ENCODE measurements at regions not wholly inside any gene's neighbourhood (a gene's known extent, or its start where the extent isn't known, plus 50 kb on each side); places are given as distances from the start of the nearest gene placed in this dataset.
"Not testable (repeated sequence)": the region's sequence is repeated elsewhere in the genome, so short reads cannot be mapped to it uniquely, and the experiment has no call there.

GRCh38 chr3:5874931-5875341 is 687.4 kb downstream of the EDEM1 start:
- DNase-seq: no peak

GRCh38 chr3:5888851-5889250 is 701.3 kb downstream of the EDEM1 start:
- no peak for DNase-seq

DNA sequence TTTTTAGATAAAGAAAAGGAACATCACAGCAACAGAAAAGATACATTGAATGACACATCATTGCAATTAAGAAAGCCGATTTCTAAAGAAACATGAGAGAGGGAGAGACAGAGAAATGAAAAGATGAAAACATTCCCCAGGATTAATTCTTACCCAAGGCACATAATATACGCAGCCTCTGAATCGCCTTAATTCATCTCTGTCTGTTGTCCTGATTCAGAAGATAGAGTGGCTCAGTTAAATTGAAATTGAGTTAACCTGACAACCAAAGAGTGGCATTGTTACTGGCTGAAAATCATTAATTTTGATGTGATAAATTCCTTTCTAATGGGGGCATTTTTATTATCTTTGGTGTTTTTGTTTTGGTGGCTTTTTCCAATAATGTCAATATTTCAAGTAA is 701.9 kb downstream of the EDEM1 start:
- no peak for DNase-seq

- no peak for DNase-seq
Measured at GRCh38 chr3:5891711-5892110, 704.2 kb downstream of the EDEM1 start.

DNA sequence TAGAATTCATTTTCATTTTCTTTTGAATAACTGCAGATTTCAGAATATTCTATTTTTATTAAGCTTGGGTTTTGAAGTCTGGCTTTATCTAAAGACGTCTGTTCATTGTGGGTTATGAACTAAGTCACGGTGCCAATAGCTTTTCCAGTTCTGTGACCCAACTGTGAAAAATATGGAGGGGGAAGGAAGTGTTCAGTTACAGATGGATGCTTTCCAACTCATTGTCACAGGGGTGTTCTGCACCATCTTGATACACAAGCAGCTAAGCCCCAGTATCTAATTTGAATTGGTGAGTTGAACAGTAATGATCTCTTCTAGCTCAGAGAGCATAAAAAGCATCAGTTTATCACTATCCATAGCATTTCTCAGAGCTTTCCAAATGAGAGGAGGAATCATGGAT is 710.6 kb downstream of the EDEM1 start:
- DNase-seq: no peak

- DNase-seq: no peak
Measured at GRCh38 chr3:5899014-5899761, 711.7 kb downstream of the EDEM1 start.

DNA sequence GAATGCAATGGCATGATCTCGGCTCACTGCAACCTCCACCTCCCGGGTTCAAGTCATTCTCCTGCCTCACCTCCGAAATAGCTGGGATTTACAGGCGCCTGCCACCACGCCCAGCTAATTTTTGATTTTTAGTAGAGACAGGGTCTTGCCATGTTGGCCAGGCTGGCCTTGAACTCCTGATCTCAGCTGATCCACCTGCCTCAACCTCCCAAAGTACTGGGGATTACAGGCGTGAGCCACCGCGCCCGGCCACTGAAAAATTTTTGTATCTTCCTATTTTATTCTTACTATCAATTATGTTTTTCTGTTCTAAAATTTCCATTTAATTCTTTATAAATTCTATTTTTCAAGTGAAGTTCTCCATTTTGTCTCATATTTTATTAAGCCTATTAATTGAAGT is 730.4 kb downstream of the EDEM1 start:
- no peak for DNase-seq

- no peak for DNase-seq
Measured at GRCh38 chr3:5918626-5919025, 731.1 kb downstream of the EDEM1 start.

- no peak for DNase-seq
Measured at GRCh38 chr3:5929027-5929426, 741.5 kb downstream of the EDEM1 start.

GRCh38 chr3:5944061-5944460 is 756.6 kb downstream of the EDEM1 start:
- DNase-seq: not testable (repeated sequence)

DNA sequence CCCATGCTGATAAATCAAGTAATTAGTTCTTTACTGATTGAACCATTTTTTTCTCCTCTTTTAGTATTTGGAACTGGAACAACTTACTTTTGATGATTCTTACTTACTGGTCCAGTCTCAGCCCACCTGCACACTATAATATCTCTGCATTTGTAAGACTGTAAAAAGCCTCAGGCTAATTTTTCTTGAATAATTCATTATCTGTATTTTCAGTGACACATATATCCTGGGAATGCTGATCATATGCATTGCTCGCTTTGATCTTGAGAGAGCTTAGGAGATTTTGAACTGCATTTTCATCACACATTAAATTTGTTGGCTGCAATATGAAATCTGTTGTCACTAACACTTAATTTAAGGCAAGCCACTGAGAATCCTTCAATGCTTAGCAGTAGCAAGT is 760.6 kb downstream of the EDEM1 start:
- DNase-seq: no peak

DNA sequence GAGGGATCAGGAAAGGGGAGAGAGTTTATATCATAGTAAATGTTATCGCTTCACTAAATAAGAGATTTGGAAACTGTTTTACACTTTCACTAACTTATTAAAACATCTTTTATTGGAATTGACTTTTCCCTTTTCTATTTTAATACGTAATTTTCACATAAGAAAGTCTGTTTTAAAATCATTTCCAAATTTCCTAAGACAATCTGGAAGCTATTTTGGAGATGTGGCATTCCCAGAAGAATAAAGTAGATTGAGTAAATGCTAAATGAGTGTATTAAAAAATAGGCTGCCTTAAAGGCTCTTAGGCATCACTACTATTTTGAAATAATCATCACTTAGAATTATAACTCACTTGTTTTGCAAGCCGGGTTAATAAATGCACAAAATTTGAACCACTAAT is 763.5 kb downstream of the EDEM1 start:
- no peak for DNase-seq

DNA sequence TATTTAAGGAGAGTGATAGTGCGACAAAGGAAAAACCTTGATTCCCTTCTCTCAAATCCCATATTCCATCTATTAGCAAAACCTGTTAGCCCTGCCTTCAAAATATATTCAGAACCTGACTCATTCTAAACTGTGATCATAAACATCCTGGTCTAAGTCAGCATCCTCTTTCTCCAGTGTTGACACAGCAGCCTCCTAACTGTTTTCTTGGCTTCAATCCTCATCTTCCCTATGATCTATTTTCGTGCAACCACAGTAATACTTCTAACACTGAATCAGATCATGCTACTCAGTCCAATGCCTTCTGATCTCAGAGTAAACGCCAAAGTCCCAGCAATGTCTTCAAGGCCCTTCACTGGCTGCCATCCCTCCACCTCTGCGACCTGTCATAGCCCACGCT is 785.1 kb downstream of the EDEM1 start:
- no peak for DNase-seq

DNA sequence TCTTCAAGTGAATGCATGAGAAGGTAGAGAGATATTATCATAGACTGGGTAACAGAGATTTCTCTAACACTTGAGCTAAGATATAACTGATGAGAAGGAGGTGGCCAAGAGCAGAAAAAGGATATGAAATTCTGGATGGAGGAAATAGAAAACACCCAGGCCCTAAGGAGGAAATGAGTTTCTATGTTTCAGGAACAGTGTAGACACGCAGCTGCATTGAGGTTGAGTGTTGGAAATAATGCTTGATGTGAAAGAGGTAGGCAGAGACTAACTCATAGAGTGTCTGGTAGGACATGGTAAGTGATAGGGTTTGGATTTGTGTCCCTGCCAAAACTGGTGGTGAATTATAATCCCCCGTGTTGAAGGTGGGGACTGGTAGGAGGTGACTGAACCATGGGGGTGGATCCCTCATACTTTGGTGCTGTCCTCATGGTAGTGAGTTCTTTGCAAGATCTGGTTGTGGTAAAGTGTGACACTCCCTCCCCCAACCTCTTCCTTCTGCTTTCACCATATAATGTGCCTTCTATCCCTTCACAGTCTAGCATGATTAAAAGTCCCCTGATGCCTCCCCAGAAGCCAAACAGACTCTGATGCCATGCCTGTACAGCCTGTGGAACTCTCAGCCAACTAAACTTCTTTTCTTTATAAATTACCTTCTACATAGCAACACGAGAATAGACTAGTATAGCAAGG is 787.3 kb downstream of the EDEM1 start:
- no peak for DNase-seq

GRCh38 chr3:5977331-5977730 is 789.8 kb downstream of the EDEM1 start:
- DNase-seq: no peak

- no peak for DNase-seq
Measured at GRCh38 chr3:5980475-5980874, 793.0 kb downstream of the EDEM1 start.

DNA sequence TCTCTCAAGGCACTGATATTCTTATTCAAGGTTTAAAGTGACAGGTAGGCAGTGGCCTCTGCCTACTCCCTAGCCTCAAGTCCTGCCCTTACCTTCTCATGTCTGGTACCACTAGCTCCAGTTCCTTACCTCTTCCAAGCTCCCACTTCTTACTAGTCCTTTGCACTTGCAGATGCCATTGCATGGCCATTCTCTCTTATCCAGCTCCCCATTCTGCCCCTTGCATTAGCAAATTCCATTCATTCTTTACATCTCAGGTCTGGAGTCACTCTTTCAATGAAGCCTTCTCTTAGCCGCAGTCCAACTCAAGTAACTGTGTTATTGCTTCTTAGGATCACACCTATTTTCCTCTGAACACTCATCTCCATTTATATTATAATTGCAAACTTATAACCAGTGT is 807.1 kb downstream of the EDEM1 start:
- DNase-seq: no peak

GRCh38 chr3:6018456-6018855 is 830.9 kb downstream of the EDEM1 start:
- DNase-seq: no peak

DNA sequence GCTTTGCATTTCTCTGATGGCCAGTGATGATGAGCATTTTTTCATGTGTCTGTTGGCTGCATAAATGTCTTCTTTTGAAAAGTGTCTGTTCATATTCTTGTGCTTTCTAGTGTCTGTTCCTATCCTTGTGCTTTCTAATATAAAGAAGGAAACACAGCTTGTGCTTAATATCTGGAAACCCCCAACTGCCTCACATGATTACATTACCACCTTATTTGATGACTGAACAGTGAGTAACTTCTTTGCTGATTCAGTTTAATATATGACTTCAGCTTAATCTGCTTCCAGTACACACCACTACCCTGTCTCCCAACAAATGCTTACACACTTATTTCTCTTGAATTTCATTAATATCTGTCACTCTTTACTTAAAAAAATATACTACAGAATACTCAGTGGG is 835.1 kb downstream of the EDEM1 start:
- DNase-seq: no peak

GRCh38 chr3:6025032-6025431 is 835.9 kb upstream of the GRM7 start:
- no peak for DNase-seq

GRCh38 chr3:6030648-6031047 is 830.3 kb upstream of the GRM7 start:
- DNase-seq: not testable (repeated sequence)

GRCh38 chr3:6035626-6036025 is 825.3 kb upstream of the GRM7 start:
- no peak for DNase-seq

DNA sequence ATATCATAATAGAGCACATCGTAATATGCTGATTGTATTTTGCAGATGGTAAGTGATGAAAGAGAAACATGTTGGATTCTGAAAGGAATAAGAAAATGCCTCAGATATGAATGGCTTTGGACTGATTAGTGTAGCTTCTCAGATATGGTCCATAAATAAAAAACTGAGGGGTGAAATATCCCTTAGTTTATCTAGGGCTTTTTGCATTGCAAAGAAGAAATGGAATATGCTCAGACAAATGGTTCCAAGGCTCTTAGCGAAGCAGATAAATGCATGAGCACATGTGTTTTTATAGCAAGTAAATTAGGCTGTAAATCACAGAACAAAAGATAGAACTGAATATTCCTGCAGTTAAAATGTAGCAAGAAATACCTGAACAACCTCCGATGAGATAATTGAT is 820.9 kb upstream of the GRM7 start:
- no peak for DNase-seq

DNA sequence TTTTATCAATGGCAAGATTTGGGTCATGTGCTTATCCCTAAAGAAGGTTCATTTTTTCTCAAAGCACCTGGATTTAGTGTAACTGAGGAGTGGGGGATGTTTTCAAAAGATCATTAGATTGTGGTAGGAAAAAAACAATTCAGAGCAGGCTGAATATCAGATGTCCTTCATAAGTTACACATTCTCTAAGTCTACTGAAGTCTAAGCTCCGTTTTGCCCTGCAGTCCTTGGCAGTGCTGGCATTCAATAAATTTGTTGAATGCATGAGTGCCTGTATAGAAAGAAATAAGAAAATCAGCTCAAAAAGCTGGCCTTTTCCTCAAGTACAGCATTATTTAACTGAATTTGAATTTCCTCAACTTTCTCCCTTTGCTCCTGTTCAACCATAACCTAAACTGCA is 819.0 kb upstream of the GRM7 start:
- no peak for DNase-seq

- no peak for DNase-seq
Measured at GRCh38 chr3:6047016-6047415, 813.9 kb upstream of the GRM7 start.
